ENCODE measurements at regions not wholly inside any gene's neighbourhood (a gene's known extent, or its start where the extent isn't known, plus 50 kb on each side); places are given as distances from the start of the nearest gene placed in this dataset.

DNA sequence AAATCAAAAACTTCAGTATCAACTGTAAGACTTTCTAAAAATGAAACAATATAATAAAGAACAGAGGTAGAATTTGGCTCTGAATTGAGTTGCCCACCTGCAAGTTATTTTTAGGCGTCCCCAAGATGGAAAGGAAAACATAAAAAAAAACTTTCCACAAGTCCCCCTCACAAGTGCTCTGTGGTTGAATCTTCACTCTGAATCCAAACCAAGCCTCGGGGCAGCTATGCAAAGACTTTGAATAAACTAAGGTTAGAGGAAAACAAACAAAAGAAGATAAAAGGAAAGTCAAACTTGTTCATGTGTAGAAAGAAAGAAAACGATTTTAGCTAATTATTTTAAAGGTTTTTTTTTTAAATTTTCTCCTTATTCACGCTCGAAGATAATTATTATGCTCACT lies 372.4 kb upstream of the SLIT2 start:
- DNase-seq: no peak

DNA sequence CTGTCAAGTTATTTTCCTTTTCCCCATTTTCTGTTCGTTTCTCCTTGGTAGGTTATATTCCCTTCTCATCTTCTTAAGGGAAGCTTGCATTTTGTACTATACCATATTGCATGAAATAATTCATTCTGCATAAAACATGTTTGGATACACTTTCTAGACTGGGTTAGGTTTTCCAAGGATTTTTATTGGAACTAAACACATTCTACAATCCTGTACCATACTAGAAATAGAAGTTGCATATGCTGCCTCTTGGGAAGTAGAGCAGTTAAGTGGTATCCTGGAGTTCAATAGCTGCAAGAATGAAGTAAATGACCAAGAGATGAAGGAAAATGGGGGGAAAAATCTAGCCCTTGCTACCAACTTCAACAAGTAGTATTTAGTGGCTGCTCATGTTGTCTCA lies 393.7 kb upstream of the SLIT2 start:
- no peak for DNase-seq

DNA sequence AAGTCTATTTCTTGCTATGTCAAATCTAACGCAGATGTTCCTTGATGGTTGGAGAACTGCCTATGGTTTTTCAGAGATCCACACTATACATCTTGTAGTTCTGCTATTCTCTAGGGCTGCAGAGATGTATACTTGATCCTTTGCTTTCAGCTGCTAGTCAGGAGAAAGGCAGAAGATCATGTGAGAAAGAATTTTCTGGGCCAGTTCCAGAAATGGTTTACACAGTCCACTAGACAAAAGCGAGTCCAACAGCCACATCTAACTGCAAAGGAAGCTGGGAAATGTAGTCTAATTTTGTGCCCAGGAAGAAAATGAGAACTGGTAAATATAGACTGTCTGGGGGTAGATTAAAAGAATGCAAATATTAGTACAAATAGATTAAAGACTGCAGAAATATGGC lies 394.3 kb upstream of the SLIT2 start:
- DNase-seq: no peak

DNA sequence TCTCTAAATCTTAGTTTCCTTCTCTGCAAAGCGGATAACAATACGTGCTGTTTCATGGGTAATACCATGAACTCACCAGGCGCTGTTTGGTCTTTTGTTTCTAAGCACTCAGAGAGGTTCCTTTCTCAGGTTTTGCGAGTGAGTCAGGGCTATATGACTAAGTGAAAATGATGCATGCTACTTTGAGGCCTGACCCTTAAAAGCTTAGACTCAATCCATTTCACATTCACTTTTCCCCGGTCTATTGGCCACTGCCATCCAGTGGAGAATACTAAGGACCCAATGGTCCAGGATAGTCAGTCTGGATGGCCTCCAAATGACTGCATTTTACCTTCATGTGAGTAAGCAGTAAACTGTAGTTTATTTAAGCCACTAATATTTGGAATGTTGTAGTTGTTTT lies 400.8 kb upstream of the SLIT2 start:
- no peak for DNase-seq

DNA sequence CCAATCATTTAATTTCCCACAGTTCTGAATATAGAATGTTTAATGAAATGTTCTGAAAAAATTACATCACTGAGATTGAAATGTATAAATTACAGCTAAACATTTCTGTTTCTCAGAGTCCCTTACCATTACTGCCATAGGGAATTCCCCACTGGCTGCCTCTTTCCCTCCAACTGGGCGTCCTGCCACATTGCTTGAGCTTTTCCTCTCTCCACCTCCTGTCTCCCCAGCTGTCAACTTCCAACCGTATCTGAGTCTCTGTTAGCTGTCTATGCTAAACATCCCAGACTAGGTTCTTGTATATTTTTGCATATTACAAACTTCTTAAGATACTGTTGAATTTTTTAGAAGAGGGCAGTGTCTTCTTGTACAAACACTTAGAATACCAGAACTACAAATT lies 407.3 kb upstream of the SLIT2 start:
- no peak for DNase-seq

DNA sequence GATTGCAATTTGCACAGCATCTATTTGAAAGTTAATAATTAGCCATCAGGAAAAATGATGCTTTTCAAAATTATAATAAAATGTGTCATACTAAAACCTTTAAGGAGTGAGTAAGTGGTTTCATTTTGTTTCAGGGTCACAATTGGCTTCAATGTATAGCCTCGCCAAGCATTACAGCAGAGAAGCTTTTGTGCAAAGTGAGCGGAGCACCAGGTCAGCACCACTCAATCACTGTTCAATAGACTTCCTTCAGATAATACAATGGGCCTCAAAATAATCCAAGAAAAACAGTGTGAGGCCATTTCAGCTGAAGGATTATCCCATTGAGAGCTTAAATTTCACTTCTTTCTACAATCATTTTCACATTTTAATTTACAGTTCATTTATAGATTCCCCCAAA lies 409.2 kb upstream of the SLIT2 start:
- no peak for DNase-seq

DNA sequence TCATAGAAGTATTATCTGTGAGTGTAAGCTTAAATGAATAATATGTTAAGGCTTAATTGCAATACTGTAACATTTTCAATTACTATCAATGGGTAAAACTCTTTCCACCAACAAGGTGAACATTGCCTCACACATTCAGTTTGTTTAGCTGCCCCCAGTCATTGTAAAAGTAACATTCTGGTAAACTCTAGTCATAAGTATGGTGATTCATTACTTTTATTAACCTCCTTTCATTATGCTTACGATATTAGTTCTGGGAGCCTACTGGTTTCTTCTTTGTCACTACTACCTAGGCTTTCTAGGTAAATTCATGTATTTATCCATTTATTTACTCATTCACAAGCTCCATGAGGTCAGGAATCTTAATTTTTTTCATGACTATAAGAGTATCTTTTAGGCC lies 412.8 kb upstream of the SLIT2 start:
- DNase-seq: no peak

DNA sequence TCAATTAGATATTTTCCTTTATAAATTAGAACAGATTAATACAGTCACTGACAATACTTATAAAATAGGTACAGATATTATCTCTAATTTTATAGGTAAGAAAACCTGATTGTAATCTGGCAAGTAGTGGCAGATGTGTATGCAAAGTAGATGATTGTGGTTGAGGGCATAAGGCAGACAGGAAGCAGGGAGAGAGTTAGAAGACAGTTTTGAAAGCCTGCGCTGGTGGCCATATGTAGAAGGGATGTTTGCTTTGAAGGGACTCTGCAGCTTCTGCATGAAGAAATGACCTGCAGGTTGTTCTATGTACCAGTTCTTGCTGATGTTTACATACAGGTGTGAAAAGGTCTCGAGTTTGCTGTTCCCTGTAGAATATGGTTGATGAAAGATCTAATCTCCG lies 416.3 kb upstream of the SLIT2 start:
- no peak for DNase-seq

DNA sequence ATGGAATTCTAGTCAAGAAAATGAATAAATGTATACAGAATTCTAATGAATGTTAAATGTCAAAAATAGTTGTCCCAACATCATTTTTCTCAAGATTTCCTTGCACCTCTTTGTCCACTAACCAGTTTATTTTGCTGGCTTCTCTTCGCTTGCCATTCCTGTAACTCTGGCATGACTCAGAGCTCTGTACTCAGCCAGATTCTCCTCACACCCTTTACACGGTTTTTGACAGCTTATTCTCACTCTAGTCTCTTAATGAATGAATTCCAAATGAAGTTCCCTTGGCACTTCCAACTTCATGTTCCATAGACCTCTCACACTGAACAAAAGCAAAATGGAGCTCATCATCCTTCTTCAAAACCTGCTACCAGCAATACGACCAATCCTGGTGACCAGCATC lies 419.3 kb upstream of the SLIT2 start:
- no peak for DNase-seq

DNA sequence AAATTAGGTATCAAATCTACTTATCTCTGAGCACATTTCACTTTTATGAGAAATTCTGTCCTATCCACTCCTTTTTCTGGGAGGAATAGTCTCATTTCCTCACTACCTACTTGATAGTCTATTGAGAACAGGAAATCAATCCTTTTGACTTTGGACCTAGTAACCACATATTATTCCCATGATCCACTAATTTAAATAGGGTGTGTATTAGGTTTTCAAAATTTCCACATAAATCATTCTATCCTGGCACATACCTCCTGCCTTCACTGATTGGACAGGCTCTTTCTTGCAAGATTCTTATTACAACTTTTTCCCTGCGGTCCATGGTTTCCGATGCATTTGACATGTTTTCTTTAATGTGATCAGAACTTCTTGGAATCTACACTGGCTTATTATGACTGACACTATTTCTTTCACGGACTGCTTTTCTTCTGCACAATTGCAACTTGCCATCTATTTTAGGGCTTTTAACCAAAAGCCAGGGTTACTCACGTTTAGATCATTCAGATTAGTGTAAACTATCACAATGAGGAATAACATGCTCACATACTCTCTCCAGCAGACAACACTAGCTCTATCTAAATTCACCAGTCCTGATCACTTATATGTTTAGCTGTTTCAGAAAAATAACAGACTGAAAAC lies 419.9 kb upstream of the SLIT2 start:
- DNase-seq: no peak

DNA sequence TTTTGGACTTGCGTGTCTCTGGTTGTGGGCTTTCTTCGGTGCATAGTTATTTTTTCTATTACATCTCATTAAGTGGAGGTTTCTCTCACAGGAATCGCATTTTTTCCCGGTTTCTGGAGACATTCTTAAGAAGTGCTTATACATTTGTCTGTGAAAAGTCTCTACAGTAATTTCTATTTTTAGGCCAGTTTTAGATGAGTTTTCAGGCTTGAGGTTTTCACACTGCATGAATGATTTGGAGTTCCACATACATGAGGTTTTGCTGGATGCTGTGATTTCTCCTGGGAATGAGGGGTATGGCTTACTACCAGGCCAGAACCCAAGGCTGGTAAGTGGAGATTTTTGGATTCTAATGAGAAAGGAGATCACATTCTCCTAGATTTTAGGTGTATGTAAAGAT lies 422.6 kb upstream of the SLIT2 start:
- no peak for DNase-seq

DNA sequence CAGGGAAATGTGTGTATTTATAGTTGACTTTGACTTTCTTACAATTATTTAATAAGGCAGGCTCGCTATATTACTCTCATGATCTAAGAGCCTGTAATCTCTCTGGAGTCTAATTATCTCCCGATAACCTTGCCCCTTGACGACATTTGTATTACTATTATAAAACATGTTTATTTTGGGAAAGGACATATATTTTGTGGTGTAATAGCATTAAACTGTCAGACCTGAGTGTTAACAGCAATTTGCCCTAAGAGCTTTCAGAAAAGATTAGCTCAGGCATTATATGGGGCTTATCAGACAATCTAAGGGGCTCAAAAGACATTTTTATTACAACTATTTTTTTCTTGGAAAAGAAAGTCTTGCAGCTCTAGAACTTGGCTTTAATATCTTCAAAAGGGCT lies 427.9 kb upstream of the SLIT2 start:
- DNase-seq: no peak

DNA sequence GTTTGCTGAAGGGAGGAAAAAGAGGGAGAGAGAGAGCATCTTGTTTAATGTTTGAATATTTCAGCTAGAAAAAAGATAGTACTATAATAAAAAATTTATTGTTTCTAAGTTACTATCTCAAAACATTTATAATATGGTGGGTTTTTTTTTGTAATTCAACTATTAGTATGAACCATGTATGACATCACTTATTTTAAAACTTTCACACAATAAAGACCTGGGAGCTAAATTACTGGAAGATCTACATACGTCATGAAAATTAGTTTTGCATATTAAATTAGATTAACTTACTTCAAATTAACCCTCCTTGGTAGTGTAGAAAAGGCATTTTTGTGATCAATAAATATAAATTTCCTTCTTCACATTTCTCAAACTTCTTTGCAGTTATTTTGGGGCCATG lies 432.0 kb upstream of the SLIT2 start:
- DNase-seq: no peak

DNA sequence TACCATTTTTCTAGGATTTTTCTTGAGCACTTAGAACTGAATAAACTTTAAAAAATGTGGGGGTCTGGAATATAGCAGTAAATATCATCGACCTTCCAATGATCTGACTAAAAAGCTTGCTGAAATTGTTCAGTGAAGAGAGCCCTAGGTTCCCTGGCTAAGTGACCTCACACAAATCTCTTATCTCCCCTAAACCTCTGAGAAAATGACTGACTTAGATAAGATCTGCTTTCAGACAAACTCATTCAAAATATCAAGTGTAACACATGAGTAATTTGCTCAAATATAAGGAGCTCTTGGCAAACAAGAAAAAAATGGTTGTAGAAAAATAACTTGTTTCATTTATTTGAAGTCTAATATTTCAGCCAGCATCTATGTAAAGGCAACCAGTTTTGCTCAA lies 441.7 kb upstream of the SLIT2 start:
- DNase-seq: no peak

DNA sequence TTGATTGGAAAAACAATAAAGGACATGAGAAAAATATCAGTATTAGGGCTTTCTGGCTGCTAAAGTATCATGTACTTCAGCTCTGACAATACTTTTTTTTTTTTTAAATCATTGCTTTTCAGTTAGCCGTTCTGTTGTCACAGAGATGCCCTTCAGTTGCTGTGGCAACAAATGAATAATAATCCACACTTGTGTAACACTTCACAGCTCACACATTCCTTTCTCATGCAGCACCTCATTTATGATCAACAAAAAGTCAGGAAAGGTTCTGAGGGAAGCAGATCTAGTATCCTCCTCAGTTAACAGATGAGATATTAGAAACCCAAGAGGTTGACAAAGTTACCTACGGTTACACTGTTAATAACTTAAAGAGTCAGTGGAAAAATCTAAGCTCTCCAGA lies 444.2 kb upstream of the SLIT2 start:
- no peak for DNase-seq

DNA sequence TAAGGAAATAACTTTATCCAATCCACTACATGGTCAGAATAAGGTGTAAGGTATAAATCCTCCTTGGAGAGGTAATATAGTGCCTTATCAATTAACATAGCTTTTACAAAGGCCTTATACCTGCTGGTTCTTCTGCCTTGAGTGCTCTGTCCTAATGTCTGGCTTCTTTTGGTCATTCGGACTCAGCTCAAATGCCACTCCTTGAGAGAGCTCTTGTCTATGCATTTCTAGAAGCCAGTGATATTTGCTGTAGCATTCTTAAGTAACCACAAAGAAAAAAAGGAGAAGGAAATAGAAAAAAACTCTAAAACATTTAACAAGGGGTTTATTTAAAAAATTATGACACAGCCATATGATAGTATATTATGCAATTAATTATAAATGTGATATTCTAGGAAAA lies 444.8 kb upstream of the SLIT2 start:
- peak; percentile 1 for DNase-seq

DNA sequence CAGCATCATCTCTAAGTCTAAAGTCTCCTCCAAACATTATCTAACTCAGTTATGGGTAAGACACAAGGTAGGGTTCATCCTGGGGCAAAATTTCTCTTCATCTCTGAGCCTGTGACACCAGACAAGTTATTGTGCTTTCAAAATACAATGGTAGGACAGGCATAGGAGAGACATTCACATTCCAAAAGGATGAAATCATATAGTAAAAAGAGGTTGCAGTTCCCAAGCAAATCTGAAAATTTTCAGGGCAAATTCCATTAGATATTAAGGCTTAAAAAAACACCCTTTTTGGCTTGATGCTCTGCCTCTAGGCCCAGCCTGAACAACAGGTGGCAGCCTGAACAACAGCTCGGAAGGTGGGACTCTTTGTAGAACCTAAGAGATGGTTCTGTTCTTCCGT lies 448.3 kb upstream of the SLIT2 start:
- DNase-seq: no peak

DNA sequence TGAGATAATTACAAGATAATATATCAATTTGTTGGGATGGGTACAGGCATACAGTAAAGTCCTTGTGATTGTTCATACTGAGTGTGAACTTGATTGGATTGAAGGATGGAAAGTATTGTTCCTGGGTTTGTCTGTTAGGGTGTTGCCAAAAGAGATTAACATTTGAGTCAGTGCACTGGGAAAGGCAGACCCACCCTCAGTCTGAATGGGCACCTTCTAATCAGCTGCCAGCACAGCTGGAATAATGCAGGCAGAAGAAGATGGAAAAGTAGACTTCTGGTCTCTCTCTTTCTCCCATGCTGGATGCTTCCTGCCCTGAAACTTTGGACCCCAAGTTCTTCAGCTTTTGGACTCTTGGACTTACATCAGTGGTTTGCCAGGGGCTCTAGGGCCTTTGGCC lies 457.9 kb upstream of the SLIT2 start:
- no peak for DNase-seq

DNA sequence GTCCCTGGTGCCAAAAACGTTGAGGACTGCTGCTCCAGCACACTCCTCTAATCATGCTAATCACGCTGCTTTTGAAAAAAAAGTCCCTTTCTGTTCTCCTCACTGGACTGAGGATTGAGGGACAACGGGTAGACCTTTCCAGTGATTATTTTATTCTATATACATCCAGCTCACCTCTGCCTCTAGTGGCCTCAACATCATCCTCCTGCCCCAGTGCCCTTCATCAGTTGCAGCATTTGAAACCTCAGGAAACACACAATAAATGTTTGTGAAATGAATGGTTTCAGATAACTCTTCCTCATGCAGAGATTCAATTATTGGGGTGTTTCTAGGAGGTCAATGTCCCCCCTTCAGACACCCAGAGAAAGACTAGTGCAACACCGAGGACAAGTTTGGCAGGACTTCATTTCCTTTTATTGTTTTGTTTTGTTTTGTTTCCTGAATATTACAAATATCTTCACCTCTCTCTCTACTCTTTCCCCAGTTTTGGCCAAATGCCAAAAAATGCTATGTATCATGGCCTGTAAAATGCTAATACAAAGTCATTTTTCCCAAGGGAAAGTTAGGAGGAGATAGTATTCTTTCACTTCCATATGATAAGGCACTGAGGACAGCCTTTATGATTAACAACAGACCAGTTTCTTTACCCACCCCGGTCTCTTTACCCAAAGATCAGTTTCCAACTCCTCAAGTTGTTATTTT lies 460.1 kb upstream of the SLIT2 start:
- no peak for DNase-seq

DNA sequence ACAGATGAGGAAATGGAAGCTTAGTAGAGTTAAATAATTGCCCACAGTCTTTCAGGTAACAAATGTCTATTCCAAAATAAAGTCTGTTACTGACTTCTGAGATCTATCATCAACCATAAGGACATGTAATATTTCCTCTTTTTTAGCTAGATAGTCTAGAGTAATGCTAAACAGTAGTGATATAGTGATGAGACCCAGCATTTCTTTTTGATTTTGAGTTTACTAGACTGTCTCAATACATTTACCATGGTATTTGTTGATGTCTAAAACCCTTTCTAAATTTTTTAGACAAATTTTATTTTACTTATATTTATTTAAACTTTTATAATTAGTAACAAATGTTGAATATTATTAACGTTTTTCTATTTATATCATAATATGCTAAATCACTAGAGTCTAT lies 465.1 kb upstream of the SLIT2 start:
- DNase-seq: no peak

DNA sequence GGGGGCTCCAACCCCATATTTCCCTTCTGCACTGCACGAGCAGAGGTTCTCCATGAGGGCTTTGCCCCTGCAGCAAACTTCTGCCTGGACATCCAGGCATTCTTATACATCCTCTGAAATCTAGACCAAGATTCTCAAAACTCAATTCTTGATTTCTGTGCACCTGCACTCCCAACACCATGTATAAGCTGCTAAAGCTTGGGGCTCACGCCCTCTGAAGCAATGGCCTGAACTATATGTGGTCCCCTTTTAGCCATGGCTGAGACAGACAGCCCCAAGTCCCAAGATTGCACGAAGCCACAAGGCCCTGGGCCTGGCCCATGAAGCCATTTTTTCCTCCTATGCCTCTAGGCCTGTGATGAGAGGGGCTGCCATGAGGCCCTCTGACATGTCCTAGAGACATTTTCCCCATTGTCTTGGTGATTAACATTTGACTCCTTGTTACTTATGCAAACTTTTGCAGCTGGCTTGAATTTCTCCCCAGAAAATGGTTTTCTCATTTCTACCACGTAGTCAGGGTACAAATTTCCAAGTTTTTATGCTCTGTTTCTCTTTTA lies 468.0 kb upstream of the SLIT2 start:
- no peak for DNase-seq

DNA sequence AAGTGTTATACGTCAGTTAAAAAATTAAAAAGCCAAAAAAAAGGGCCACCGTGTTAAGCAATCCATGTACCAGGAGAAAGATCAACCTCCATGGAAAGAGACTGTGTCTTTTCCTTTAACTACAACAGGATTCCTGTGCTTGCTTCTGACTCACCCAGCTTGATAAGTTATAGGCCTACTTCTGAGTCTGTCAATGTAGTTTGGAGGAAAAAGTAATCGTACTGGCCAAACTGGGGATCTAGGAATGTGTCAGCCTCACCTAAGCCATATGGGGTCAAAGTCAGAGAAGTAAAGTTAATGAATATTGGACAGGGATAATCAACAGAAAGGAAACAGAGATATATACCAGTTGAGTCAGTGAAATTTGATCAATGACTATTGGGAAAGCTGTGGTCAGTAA lies 470.8 kb upstream of the SLIT2 start:
- DNase-seq: no peak

DNA sequence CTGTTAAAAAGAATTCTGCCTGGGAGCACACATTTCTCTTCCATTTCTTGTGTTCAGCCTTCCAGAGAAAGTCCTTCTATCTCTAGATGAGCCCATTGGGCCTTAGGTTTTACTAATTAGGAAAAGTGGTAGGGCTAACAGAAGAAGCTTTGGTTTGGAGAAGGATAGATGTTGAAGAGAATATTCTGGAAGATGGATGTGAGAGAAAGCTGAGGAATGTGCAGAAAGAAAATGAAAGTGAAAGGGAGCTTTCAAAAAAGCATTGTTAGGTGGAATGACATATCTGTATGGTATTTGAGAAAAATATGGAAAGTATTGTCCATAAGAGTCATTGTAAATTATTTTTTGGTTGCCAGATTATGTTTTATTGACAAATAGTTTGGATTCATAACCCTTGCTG lies 474.8 kb upstream of the SLIT2 start:
- DNase-seq: no peak

DNA sequence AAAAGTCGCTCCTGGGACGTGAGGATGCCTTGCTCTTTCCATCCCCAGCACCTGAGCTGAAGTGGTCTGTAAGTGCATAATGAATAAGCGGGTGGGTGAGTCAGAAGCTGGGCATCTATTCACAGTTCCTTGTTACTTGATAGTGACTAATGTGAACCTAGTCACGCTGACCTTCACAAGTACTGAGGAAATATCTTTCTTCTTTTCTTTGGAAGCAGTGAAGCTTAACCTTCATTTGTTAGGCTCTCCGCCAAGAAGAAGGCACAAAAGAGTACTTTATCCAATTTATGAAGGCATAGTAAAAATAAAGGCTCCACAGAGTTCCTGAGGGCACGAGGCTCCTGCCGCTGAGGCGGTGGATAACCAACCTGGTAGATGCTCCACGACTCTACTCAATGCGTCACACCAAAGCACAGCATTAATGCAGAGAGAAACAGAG lies 475.7 kb upstream of the SLIT2 start:
- no peak for DNase-seq

DNA sequence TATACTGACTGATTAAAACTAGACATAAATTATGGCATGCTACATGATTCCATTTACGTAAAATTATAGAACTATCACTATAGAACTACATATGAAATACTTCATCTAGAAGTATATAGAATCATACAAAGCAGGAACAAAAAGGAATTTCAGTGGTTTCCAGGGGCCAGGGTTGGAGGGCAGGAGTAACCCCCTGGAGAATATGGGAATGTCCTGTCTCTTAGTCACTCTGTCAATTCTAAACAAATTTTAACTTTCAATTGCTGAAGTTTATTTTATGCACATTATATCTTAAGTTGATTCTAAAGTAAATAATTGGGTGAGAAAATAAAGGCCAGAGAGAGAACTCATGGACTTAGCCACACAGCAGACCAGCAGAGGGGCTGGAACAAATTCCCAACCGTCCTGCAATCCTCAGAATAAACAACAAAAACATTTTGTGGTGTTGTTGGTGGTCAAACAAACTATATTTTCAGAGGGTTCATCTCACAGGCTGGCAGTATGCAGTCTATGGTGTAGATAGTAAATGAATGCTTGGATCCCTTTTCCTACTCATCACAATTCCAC lies 476.9 kb upstream of the SLIT2 start:
- DNase-seq: no peak
